ENCODE measurements at regions not wholly inside any gene's neighbourhood (a gene's known extent, or its start where the extent isn't known, plus 50 kb on each side); places are given as distances from the start of the nearest gene placed in this dataset.

- DNase-seq = no peak
These were observed 426.4 kb upstream of the CPEB2 start for GRCh38 chr4:14575919-14576318.

GRCh38 chr4:14580061-14580460 lies 422.2 kb upstream of the CPEB2 start:
- no peak for DNase-seq

DNA sequence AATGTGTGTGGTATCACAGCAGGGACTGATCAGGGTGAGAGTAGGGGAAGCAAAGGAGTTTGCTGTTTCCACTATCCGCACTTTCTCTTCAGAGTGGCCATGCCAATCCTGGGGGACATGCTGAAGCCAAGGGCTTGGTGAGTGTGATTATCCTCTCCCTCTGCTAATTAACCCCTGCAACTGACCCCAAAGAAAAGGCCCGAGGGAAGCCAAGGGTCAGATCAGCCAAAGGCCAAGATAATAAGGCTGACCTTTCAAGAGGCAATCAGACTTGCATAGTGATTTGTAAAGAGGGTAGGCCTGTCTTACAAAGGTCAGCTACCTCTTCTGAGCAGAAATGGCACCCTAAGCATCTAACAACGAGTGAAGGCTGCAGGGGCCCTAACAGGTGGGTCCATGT lies 420.5 kb upstream of the CPEB2 start:
- DNase-seq = no peak

GRCh38 chr4:14582677-14583076 lies 419.6 kb upstream of the CPEB2 start:
- DNase-seq = no peak

DNA sequence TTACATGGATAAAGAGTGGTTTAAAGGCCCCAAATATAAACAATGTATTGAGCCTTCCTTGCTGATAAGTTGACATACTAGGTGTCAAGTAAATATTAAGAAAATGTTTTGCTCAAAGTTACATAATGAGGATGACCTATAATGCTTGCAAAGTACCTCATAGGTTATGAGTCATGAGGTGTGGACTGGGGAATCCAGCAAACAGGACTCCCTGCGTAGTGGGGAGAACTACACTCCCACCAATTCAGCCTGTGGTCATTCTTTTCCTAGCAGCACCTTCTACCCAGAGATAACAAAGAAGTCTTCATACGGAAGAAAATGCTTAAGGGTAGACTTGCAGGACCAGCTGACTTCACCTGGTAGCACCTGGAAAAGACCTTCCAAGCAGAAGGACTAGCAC lies 418.9 kb upstream of the CPEB2 start:
- no peak for DNase-seq

DNA sequence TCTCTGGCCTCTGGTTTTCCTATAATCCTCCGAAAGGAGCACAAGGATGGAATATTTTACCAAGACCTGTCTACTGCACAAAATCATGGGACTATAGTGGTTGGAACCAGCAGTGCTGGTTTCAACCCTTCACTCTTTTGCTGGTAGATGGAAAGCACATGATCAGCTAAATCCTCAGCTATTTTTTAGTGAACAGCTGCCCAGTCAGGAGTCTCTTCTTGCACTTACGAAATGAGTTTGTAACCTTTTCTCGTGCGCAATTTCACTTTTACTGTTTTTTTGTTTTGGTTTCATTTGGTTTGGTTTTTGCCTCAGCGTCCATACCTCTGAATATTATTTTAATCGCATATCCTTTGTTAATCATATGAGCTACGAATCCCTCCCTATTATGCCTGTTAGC lies 418.5 kb upstream of the CPEB2 start:
- no peak for DNase-seq

DNA sequence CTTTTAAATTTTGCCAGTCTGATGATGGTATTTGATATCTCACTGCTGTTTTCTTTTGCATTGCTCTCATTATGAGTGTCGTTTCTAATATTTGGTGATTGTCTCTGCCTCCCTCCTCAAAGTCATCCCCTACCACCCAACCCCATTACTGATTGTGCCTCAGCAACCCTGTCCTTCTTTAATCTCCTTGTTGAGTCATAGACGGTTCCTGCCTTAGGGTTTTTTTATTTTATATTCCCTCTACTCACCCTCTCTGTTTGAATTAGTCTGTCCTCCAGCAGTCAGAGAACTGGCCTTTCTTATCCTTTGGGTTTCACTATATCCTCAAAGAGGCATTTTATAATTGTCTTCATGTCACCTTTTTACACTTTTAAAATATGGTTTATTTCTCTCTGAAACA lies 409.3 kb upstream of the CPEB2 start:
- DNase-seq = no peak

GRCh38 chr4:14596028-14596427 lies 406.3 kb upstream of the CPEB2 start:
- no peak for DNase-seq

- no peak for DNase-seq
These were observed 405.8 kb upstream of the CPEB2 start for GRCh38 chr4:14596437-14596836.

GRCh38 chr4:14596904-14597303 lies 405.4 kb upstream of the CPEB2 start:
- DNase-seq = no peak

- no peak for DNase-seq
These were observed 400.1 kb upstream of the CPEB2 start for GRCh38 chr4:14602206-14602605.

DNA sequence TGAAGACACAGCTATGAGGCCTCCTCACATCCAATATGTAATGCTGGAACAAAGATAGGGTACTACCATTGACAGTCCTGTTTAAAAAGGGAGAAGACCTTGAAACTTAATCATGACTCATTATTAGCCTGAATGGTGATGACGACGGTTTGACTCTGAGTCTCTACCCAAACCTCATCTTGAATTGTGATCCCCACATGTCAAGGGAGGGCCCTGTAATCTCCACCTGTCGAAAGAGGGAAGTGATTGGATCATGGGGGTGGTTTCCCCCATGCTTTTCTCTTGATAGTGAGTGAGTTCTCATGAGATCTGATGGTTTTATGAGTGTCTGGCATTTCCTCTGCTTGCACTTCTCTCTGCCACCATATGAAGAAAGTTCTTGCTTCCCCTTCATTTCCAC lies 395.3 kb upstream of the CPEB2 start:
- DNase-seq = no peak

- peak; percentile 0 for DNase-seq
These were observed 394.7 kb upstream of the CPEB2 start for GRCh38 chr4:14607578-14607977.

DNA sequence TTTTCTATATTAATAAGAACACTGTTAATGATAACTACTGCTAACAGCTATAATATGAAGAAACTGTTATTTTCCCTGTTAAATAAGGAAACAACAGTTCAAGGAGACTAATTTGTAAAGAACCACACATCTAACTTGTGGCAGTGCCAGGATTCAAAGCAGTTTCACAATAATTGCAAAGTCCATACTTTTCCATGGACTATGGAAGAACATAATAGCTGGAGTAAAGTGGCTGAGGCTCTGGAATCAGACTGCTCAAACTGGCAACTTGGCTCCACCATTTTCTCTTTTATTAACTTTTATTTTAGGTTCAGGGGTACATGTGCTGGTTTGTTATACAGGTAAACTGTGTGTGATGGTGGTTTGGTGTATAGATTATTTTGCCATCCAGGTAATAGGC lies 393.7 kb upstream of the CPEB2 start:
- DNase-seq = no peak

GRCh38 chr4:14614840-14615239 lies 387.4 kb upstream of the CPEB2 start:
- no peak for DNase-seq

- no peak for DNase-seq
These were observed 386.6 kb upstream of the CPEB2 start for GRCh38 chr4:14615671-14616070.

DNA sequence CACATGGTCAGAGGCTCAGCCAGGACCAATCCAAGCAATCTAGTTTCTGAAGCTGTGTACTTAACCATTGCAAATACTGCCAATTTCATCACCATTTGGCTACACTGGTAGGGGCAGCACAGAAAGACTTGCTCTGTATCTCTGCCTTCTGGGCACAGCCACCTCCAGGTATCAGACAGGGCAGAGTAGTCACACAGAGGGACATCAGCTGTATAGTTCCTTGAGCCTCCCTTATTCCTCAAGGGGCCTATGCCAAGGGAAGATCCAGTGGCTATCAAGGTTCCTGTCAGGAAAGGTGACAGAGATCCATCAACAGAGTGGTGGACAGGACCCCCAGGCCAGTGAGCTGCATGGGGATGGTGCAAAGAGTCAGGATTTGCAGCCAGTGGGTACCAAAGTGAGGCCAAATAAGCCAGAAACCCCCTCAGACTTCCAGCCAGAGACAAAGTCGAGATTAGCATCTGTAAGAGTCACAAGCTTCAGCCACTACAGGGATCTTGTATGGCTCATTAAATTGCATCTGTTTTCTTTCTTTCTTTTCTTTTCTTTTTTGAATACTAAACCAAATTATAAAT lies 381.6 kb upstream of the CPEB2 start:
- DNase-seq = no peak

GRCh38 chr4:14621731-14622463 lies 380.4 kb upstream of the CPEB2 start:
- no peak for DNase-seq

DNA sequence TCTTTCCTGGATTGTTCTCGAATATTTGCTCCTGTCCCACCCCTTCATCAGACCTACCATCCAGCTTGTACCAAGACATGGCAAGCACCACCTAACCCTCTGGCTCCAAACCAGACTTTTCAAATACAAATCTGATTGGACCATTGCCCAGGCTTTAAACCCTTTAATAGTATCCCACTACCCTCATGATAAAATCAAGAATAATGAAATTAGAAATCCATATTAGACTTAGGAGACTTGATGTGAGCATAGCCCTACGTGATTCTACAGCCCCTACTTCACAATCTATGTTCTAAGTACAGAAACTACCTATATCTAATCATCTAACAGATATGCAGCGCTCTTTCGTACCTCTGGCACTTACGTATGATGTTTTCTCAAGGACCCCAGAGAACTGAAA lies 375.2 kb upstream of the CPEB2 start:
- no peak for DNase-seq

DNA sequence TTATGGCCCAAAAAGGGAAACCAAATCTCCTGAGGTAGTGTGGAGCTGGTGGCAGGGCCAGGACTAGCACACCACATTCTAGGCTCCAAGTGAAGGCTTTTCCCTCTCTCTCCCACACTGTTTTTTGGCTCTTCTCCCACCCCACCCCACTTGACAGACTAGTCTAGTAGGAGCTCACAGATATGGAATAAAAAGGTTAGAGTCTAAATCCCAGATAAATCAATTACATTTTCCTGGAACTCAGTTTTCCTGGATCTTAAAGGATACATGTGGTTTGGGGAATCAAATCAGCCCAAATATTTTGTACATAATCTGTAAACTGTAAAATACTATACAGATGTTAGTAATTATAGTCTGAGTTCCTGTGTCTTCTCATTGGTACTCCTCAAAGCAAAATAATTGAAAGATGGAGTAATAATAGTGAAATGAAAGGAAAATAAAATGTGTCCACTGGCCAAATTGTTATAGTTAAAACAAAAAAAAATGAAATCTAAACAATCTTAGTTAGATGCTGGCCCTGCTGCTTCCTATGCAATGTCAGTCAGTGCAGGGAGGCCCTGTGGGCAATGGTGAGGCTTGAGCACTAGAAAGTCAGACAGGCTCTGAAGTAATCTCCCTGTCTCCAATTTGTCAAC lies 370.4 kb upstream of the CPEB2 start:
- DNase-seq = peak; percentile 25

DNA sequence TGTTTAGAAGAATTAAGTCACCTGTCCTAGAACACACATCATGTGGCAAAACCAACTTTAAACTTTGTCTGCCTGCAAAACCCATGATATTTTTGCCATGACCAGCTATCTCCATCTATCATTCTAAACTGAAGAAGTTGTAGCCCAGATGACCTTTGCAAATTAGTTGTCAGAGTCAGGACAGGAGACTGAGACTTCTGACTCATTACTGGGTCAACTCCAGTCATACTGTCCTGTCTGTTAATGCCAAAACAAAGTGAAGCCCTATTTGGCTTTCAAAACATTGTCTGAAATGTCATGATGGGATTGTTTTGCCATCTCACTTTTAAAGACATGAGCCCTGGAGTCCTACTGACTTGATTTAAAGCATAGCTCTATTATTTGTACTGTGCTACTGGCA lies 365.7 kb upstream of the CPEB2 start:
- DNase-seq = no peak

GRCh38 chr4:14640476-14640875 lies 361.8 kb upstream of the CPEB2 start:
- DNase-seq = no peak

DNA sequence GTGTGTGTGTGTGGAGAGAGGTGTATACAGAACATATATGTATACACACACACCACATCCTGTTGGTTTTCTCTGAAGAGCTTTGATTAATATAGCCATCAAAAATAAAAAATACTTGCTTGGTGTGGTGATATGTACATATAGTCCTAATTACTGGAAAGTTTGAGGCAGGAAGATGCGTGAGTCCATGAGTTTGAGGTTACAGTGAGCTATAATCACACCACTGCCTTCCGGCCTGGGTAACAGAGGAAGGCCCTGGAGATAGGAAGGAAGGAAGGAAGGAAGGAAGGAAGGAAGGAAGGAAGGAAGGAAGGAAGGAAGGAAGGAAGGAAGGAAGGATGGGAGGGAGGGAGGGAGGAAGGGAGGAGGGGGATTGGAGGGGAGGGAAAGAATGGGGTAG lies 360.4 kb upstream of the CPEB2 start:
- no peak for DNase-seq

All from tongue (tissue), 1 donor.